HG03280 (cell line): ENCODE measurements at regions not wholly inside any gene's neighbourhood (a gene's known extent, or its start where the extent isn't known, plus 50 kb on each side); places are given as distances from the start of the nearest gene placed in this dataset.
"Not testable (repeated sequence)": the region's sequence is repeated elsewhere in the genome, so short reads cannot be mapped to it uniquely, and the experiment has no call there.

ENCODE experiments used
- ATAC-seq: cut with Tn5 transposase; IDR thresholded peaks from one replicate; pipeline ENCODE4 v1.9.1; 2021; ENCODE audit warnings: mild to moderate bottlenecking, moderate library complexity; ENCODE audit not compliant: unreplicated experiment

GRCh38 chr20:12924126-12924525 is 84.6 kb upstream of the SPTLC3 start:
- no peak for ATAC-seq

- ATAC-seq: peak; percentile 96
These were observed 83.5 kb upstream of the SPTLC3 start for GRCh38 chr20:12925210-12925755.

- no peak for ATAC-seq
These were observed 82.6 kb upstream of the SPTLC3 start for GRCh38 chr20:12925863-12926793.

GRCh38 chr20:12927489-12927888 is 81.3 kb upstream of the SPTLC3 start:
- ATAC-seq: no peak

GRCh38 chr20:12928358-12928754 is 80.4 kb upstream of the SPTLC3 start:
- no peak for ATAC-seq

- ATAC-seq: no peak
These were observed 79.9 kb upstream of the SPTLC3 start for GRCh38 chr20:12928755-12929401.

GRCh38 chr20:12936020-12936419 is 72.8 kb upstream of the SPTLC3 start:
- ATAC-seq: no peak

- ATAC-seq: no peak
These were observed 72.2 kb upstream of the SPTLC3 start for GRCh38 chr20:12936524-12936923.

DNA sequence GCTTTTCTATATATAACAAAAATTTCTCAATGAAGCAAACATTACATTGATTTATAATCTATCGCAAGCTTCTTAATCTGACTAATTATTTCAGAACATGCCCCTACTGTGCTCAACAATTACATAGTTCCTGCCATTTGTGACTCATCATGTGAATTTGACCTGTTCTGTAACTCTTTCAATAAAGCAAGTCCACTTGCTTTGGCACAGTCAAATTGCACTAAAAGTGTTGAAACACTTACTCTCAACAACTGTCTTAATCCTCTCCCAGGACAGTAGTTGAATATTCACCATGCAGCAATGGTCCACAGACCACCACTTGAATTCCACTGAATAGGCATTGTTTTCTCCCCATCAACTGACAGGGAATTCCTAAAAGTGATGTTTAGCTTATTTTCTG is 67.7 kb upstream of the SPTLC3 start:
- ATAC-seq: no peak

GRCh38 chr20:12942123-12942522 is 66.6 kb upstream of the SPTLC3 start:
- no peak for ATAC-seq

DNA sequence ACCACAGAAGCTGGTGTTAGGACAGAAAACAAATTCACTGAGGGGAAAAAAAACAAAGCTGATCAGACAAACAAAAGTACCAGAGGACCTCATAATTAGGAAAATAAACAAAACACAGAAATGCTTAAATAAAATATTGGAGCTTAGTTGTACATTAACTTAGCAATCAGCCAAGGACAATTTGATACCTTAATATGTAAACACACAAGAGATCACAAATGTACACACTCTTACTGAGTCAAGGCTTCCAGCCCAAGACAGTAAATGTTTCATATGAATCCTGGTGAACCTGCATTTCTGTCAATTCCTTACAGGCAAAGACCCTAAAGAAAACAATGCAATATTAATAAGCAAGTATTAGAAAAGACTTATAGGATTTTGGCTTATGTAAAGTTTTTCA is 62.0 kb upstream of the SPTLC3 start:
- ATAC-seq: no peak

GRCh38 chr20:12947691-12948090 is 61.1 kb upstream of the SPTLC3 start:
- ATAC-seq: no peak

DNA sequence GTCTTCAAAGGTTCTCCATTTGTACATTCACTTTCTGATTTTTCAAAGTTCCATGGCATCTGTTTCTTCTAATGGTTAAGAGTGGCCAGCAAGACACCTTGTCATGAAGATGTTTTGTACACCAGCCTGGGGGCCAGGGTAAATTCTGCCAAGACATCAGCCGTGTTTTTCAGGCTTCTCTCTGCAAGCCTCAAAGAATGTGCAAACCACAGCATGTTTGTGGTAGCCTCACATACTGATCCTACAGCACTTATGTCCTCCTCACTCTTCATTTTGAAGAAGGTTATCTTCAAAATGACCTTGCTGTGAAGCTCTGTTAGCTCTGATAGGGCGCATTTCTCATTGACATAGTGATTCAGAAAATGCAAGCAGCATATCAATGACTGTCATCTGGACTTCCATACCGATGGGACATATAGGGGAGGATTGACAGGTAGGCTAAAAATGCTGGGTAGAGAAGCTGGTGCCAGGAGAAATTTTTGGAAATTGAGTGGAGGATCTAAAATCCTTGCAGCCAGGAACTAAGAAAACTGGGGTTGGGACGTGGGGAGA is 59.3 kb upstream of the SPTLC3 start:
- ATAC-seq: no peak

DNA sequence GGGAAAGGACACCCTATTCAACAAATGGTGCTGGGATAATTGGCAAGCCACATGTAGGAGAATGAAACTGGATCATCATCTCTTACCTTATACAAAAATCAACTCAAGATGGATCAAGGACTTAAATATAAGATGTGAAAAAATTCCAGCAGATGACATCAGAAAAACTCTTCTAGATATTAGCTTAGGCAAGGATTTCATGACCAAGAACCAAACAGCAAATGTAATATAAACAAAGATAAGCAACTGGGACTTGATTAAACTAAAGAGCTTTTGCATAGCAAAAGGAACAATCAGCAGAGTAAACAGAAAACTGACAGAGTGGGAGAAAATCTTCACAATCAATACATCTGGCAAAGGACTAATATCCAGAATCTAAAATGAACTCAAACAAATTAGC is 54.5 kb upstream of the SPTLC3 start:
- not testable (repeated sequence) for ATAC-seq

GRCh38 chr20:12955611-12956010 is 53.2 kb upstream of the SPTLC3 start:
- no peak for ATAC-seq

DNA sequence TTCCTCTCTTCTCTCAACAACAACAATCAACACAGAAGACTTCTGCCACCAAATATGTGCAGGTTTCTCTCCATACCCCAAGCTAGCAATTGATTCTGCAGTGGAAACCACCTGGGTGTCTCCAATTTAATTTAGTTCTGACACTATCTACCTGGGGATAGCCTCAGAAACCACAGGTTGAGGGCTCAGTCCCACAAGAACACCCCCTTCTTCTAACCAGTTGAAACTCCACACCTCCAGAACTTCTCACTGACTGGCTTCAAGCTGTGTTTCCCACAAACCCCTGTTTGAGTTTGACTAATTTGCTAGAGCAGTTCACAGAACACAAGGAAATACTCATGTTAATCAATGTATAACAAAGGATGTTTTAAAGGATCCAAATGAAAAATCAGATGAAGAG is 52.5 kb upstream of the SPTLC3 start:
- ATAC-seq: no peak

GRCh38 chr20:12957968-12958367 is 50.8 kb upstream of the SPTLC3 start:
- ATAC-seq: no peak
